ENCODE measurements at regions not wholly inside any gene's neighbourhood (a gene's known extent, or its start where the extent isn't known, plus 50 kb on each side); places are given as distances from the start of the nearest gene placed in this dataset.

GRCh38 chr6:28765978-28766351, 157.8 kb downstream of the TRIM27 start:
- TF ChIP-seq SIN3A (IDR thresholded peaks at IDR 0.05; ENCODE audit: borderline replicate concordance, insufficient read depth, low read length) = no peak
- peak; percentile 44 to 90; a peak in 3 of 4 replicates for TF ChIP-seq REST (IDR thresholded peaks at IDR 0.05; ENCODE audit: insufficient read depth in 1 of 2, low read depth in 2 of 2, low read length in 2 of 2)

GRCh38 chr6:28766426-28766825, 157.4 kb downstream of the TRIM27 start:
- TF ChIP-seq POLR2AphosphoS5 (IDR thresholded peaks at IDR 0.05; ENCODE audit: low read depth, low read length) (no peak), SIN3A (IDR thresholded peaks at IDR 0.05; ENCODE audit: borderline replicate concordance, insufficient read depth, low read length) (no peak), FOXP2 (optimal IDR thresholded peaks at IDR 0.05; ENCODE audit: borderline replicate concordance, extremely low read depth, extremely low read length, insufficient read depth) (no peak), REST (IDR thresholded peaks at IDR 0.05; ENCODE audit: insufficient read depth in 1 of 2, low read depth in 2 of 2, low read length in 2 of 2) (no peak), TAF1 (IDR thresholded peaks at IDR 0.05; ENCODE audit: borderline replicate concordance, insufficient read depth, low read length) (no peak)

- TF ChIP-seq POLR2AphosphoS5 (IDR thresholded peaks at IDR 0.05; ENCODE audit: low read depth, low read length) = no peak
- TF ChIP-seq REST (IDR thresholded peaks at IDR 0.05; ENCODE audit: insufficient read depth in 1 of 2, low read depth in 2 of 2, low read length in 2 of 2) = no peak
- TF ChIP-seq SIN3A (IDR thresholded peaks at IDR 0.05; ENCODE audit: borderline replicate concordance, insufficient read depth, low read length) = no peak
- TF ChIP-seq TAF1 (IDR thresholded peaks at IDR 0.05; ENCODE audit: borderline replicate concordance, insufficient read depth, low read length) = no peak
- no peak for TF ChIP-seq FOXP2 (optimal IDR thresholded peaks at IDR 0.05; ENCODE audit: borderline replicate concordance, extremely low read depth, extremely low read length, insufficient read depth)
These were observed 156.7 kb downstream of the TRIM27 start for GRCh38 chr6:28767133-28767532.

GRCh38 chr6:28767691-28768090, 156.1 kb downstream of the TRIM27 start:
- TF ChIP-seq TAF1 (IDR thresholded peaks at IDR 0.05; ENCODE audit: borderline replicate concordance, insufficient read depth, low read length) (no peak), SIN3A (IDR thresholded peaks at IDR 0.05; ENCODE audit: borderline replicate concordance, insufficient read depth, low read length) (no peak), POLR2AphosphoS5 (IDR thresholded peaks at IDR 0.05; ENCODE audit: low read depth, low read length) (no peak), REST (IDR thresholded peaks at IDR 0.05; ENCODE audit: insufficient read depth in 1 of 2, low read depth in 2 of 2, low read length in 2 of 2) (no peak), FOXP2 (optimal IDR thresholded peaks at IDR 0.05; ENCODE audit: borderline replicate concordance, extremely low read depth, extremely low read length, insufficient read depth) (no peak)

- TF ChIP-seq TAF1 (IDR thresholded peaks at IDR 0.05; ENCODE audit: borderline replicate concordance, insufficient read depth, low read length) (no peak), POLR2AphosphoS5 (IDR thresholded peaks at IDR 0.05; ENCODE audit: low read depth, low read length) (no peak)
These were observed 155.4 kb downstream of the TRIM27 start for GRCh38 chr6:28768187-28768913.
